DOHH2 (cell line): ENCODE measurements at regions not wholly inside any gene's neighbourhood (a gene's known extent, or its start where the extent isn't known, plus 50 kb on each side); places are given as distances from the start of the nearest gene placed in this dataset.

Experiments used
- H3F3A ChIP-seq: fragments of 200-600 bp; sonication (generic), shearing (Covaris generic); 2 replicates; pipeline ENCODE4 v1.6.0; 2016; ENCODE audit warnings: antibody characterized with exemption, mild to moderate bottlenecking; ENCODE audit not compliant: control insufficient read depth, insufficient read depth
- H3K27ac ChIP-seq: fragments of 200-600 bp; sonication (generic); 2 replicates; pipeline ENCODE4 v1.5.1; 2014; ENCODE audit warnings: low read depth, mild to moderate bottlenecking, low read length, moderate library complexity
- H3K27me3 ChIP-seq: fragments of 200-600 bp; sonication (generic); 2 replicates; pipeline ENCODE4 v1.6.1; 2014; ENCODE audit warnings: mild to moderate bottlenecking, low read length, mixed read lengths; ENCODE audit not compliant: control insufficient read depth
- H3K36me3 ChIP-seq: fragments of 200-600 bp; sonication (generic); 2 replicates; pipeline ENCODE4 v1.6.1; 2014; ENCODE audit warnings: mild to moderate bottlenecking, low read length, moderate library complexity, mixed read lengths; ENCODE audit not compliant: control insufficient read depth
- H3K4me1 ChIP-seq: fragments of 200-600 bp; sonication (generic); 2 replicates; pipeline ENCODE4 v1.6.1; 2014; ENCODE audit warnings: mild to moderate bottlenecking, low read length, mixed read lengths; ENCODE audit not compliant: control insufficient read depth
- H3K4me2 ChIP-seq: fragments of 200-600 bp; sonication (generic); 2 replicates; pipeline ENCODE4 v1.6.0; 2014; ENCODE audit warnings: mild to moderate bottlenecking, low read length, moderate library complexity
- H3K4me3 ChIP-seq: fragments of 200-600 bp; sonication (generic); 2 replicates; pipeline ENCODE4 v1.5.1; 2014; ENCODE audit warnings: mild to moderate bottlenecking, low read length, mixed read lengths
- H3K79me2 ChIP-seq: fragments of 200-600 bp; sonication (generic); 2 replicates; pipeline ENCODE4 v1.6.1; 2014; ENCODE audit warnings: mild to moderate bottlenecking, low read length, mixed read lengths; ENCODE audit not compliant: control insufficient read depth
- H3K9me2 ChIP-seq: fragments of 200-600 bp; sonication (generic); replicated peaks from 2 replicates; pipeline ENCODE4 v1.6.1; 2014; ENCODE audit warnings: mild to moderate bottlenecking, low read length, mixed read lengths; ENCODE audit not compliant: control insufficient read depth
- H3K9me3 ChIP-seq: fragments of 200-600 bp; sonication (generic); 2 replicates; pipeline ENCODE4 v1.6.1; 2014; ENCODE audit warnings: antibody characterized with exemption, low read length, mixed read lengths; ENCODE audit not compliant: control insufficient read depth, insufficient read depth
- H4K20me1 ChIP-seq: fragments of 200-600 bp; sonication (generic); 2 replicates; pipeline ENCODE4 v1.6.0; 2014; ENCODE audit warnings: low read depth, mild to moderate bottlenecking, antibody characterized with exemption, low read length, moderate library complexity; ENCODE audit not compliant: control insufficient read depth, insufficient read depth
- EZH2phosphoT487 ChIP-seq: fragments of 200-600 bp; sonication (generic); IDR thresholded peaks from 2 replicates; pipeline ENCODE4 v1.6.1; 2017; ENCODE audit warnings: borderline replicate concordance, mild to moderate bottlenecking, antibody characterized with exemption, low read length, moderate library complexity, mixed read lengths
- TF ChIP-seq, protein P1 (sequence below): fragments of 200-600 bp; sonication (generic); IDR thresholded peaks from one replicate; pipeline ENCODE4 v1.5.1; 2014; ENCODE audit warnings: antibody characterized with exemption, mild to moderate bottlenecking, low read depth, low read length; ENCODE audit not compliant: poor library complexity, severe bottlenecking

DNA sequence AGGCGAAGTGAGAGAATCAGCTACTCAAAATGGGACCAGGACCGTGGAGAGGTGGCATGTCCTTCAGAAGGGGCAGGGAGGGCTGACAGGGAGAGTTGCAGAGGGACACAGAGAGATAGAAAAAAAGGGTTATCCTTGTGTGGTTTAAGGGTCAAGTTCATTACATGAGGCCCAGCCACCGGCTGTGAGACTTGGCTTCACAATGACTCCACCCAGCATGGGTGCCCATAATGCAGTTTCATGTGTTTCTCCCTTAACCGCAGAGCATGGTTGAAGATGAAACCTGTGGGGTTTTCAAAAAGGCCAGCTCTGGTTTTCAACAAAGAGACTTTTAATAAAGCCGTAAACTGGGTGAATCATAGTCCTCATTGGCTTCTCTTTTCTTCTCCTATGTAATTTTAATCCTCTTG lies 164.6 kb downstream of the KLF5 start:
- Histone ChIP-seq H4K20me1 (no peaks in the 10 kb centered on the region), H3K4me1 (no peaks in the 10 kb centered on the region), H3F3A (no peaks in the 10 kb centered on the region), H3K27me3 (no peaks in the 10 kb centered on the region), H3K36me3 (no peaks in the 10 kb centered on the region), H3K9me2 (no peaks in the 10 kb centered on the region), H3K4me2 (no peak overlapping the region), H3K27ac (no peak overlapping the region), H3K79me2 (no peaks in the 10 kb centered on the region), H3K9me3 (no peaks in the 10 kb centered on the region), H3K4me3 (no peak overlapping the region)
- TF ChIP-seq EZH2phosphoT487 = no peak
- TF ChIP-seq, protein P1, sequence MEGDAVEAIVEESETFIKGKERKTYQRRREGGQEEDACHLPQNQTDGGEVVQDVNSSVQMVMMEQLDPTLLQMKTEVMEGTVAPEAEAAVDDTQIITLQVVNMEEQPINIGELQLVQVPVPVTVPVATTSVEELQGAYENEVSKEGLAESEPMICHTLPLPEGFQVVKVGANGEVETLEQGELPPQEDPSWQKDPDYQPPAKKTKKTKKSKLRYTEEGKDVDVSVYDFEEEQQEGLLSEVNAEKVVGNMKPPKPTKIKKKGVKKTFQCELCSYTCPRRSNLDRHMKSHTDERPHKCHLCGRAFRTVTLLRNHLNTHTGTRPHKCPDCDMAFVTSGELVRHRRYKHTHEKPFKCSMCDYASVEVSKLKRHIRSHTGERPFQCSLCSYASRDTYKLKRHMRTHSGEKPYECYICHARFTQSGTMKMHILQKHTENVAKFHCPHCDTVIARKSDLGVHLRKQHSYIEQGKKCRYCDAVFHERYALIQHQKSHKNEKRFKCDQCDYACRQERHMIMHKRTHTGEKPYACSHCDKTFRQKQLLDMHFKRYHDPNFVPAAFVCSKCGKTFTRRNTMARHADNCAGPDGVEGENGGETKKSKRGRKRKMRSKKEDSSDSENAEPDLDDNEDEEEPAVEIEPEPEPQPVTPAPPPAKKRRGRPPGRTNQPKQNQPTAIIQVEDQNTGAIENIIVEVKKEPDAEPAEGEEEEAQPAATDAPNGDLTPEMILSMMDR = no peak

DNA sequence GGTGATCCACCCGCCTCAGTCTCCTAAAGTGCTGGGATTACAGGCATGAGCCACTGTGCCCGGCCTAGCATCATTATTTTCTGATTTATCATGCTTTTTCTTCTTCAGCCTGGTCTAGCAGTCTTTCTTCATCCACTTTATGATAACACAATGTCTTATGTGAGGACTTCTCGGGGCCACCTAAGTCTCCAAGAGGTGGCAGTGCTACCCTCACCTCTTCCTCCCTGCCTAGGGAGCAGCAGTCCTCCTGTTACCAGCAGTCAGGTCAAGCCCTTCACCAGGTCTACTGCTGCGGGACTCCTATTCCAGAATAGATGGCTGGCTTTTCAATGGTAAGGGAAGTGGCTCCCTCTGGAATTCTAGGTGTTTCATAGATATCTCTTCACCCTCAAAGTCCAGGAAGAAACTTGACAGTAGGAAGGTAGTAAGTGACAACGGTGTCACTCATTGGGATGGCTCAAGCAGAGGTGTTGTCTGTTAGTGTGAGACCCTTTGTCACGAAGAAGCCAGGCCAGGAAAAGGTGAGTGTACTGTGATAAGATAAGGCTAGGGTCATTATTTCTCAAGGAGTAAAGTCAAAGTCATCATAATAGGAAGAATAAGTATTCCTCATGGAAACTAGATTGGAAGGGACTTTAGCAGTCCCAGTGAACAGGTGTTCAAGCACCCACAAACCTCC lies 164.0 kb downstream of the KLF5 start:
- no peaks in the 10 kb centered on the region for H3K9me3 ChIP-seq
- no peaks in the 10 kb centered on the region for H3K27me3 ChIP-seq
- no peaks in the 10 kb centered on the region for H3F3A ChIP-seq
- H3K9me2 ChIP-seq = no peaks in the 10 kb centered on the region
- no peak for TF ChIP-seq EZH2phosphoT487
- TF ChIP-seq, protein P1 = no peak
- H3K4me1 ChIP-seq = no peaks in the 10 kb centered on the region
- no peak overlapping the region for H3K4me2 ChIP-seq
- no peaks in the 10 kb centered on the region for H3K36me3 ChIP-seq
- no peak overlapping the region for H3K4me3 ChIP-seq
- H3K79me2 ChIP-seq = no peaks in the 10 kb centered on the region
- H3K27ac ChIP-seq = no peak overlapping the region
- no peaks in the 10 kb centered on the region for H4K20me1 ChIP-seq

DNA sequence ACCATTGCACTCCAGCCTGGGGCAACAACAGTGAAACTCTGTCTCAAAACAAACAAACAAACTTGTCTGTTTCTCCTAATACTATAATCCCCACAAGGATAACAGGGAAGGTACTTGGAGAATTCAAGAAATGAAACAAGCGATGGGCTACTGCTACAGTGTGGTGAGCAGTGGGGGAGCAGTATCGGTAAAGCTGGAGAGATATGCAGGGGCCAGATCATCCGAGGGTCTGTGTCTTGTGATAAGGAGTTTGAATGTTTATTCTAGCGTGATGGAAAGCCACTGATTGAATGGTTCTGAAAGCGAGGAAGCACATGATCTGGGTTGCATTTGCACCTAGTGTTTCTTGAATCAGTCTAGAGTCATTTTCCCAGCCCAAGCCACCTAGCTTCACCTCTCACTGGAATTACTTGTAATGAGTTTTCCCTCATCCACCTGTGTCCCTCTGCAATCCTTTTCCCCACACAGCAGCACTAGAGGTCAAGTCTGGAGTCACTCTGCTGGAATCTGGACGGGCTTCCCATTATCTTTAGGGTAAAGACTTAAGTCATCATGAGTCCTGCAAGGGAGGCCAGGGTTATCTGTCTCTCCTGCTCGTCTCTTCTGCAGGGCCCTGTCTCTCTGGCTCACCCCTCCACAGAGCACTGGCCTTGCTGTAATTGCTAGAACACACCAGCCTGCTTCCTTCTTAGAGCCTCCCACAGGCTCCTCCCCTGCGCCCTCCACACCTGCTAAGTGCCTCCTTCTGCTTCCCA lies 162.3 kb downstream of the KLF5 start:
- no peaks in the 10 kb centered on the region for H3K4me1 ChIP-seq
- H4K20me1 ChIP-seq = no peaks in the 10 kb centered on the region
- no peaks in the 10 kb centered on the region for H3K9me3 ChIP-seq
- no peak overlapping the region for H3K4me3 ChIP-seq
- H3K36me3 ChIP-seq = no peaks in the 10 kb centered on the region
- TF ChIP-seq EZH2phosphoT487 = no peak
- TF ChIP-seq, protein P1 = no peak
- H3K9me2 ChIP-seq = no peaks in the 10 kb centered on the region
- no peaks in the 10 kb centered on the region for H3K27me3 ChIP-seq
- no peak overlapping the region for H3K4me2 ChIP-seq
- no peaks in the 10 kb centered on the region for H3F3A ChIP-seq
- no peak overlapping the region for H3K27ac ChIP-seq
- H3K79me2 ChIP-seq = no peaks in the 10 kb centered on the region
